GM19043 (cell line): ENCODE measurements at regions not wholly inside any gene's neighbourhood (a gene's known extent, or its start where the extent isn't known, plus 50 kb on each side); places are given as distances from the start of the nearest gene placed in this dataset.
"Not testable (repeated sequence)": the region's sequence is repeated elsewhere in the genome, so short reads cannot be mapped to it uniquely, and the experiment has no call there.

Experiments used
- ATAC-seq: cut with Tn5 transposase; IDR thresholded peaks from one replicate; pipeline ENCODE4 v1.9.1; 2021; ENCODE audit warnings: low read depth; ENCODE audit not compliant: unreplicated experiment

GRCh38 chr2:156254637-156255067, 77.9 kb downstream of the NR4A2 start:
- not testable (repeated sequence) for ATAC-seq

DNA sequence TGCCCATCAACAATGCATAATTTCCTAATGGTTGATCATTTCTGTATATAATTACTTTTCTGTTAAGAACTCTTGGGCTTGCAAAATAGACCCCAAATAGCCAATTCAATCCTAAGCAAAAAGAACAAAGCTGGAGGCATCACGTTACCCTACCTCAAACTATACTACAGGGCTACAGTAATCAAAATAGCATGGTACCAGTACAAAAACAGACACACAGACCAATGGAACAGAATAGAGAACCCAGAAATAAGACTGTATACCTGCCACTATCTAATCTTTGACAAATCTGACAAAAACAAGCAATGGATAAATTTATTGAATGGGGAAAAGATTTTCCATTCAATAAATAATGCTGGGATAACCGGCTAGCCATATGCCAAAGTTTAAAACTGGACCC, 78.8 kb downstream of the NR4A2 start:
- no peak for ATAC-seq

DNA sequence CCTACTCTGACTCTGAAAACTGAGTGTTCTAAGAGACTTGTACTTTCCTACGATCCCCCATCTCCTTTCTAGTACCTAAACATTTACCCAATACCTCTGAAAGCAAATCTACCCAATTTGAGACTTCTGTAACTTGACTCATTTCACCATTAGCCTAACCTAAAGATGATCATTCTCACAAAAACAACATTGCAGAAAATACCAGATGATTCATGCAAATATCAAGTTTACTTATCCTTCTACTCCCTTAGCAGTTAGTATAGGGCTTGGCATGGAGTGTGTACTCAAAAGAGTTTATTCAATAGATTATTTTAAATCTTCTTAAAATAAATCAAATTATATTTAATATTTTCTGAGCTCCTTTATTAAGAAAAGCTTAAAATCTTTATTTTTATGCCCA, 89.6 kb downstream of the NR4A2 start:
- no peak for ATAC-seq

GRCh38 chr2:156237558-156237957, 95.0 kb downstream of the NR4A2 start:
- no peak for ATAC-seq

- no peak for ATAC-seq
Observed at GRCh38 chr2:156229724-156230362, 102.7 kb downstream of the NR4A2 start.

DNA sequence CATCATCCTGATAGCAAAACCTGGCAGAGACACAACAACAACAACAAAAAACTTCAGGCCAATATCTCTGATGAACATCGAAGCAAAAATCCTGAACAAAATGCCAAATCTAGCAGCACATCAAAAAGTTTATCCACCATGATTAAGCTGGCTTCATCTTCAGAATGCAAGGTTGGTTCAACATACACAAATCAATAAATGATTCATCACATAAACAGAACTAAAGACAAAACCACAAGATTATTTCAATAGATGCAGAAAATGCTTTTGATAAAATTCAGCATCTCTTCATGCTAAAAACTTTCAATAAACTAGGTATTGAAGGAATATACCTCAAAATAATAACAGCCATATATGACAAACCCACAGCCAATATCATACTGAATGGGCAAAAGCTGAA, 109.2 kb downstream of the NR4A2 start:
- ATAC-seq: not testable (repeated sequence)

DNA sequence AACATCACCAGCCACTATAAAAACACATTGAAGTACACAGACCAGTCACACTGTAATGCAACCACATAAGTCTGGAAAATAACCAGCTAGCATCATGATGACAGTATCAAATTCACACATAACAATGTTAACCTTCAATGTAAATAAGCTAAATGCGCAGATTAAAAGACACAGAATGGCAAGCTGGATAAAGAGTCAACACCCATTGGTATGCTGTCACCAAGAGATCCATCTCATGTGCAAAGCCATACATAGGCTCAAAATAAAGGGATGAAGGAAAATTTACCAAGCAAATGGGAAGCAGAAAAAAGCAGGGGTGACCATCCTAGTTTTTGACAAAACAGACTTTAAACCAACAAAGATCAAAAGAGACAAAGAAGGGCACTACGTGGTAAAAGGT, 110.8 kb downstream of the NR4A2 start:
- ATAC-seq: no peak

- no peak for ATAC-seq
Observed at GRCh38 chr2:156219491-156220100, 112.9 kb downstream of the NR4A2 start.

- no peak for ATAC-seq
Observed at GRCh38 chr2:156215656-156216055, 116.9 kb downstream of the NR4A2 start.

DNA sequence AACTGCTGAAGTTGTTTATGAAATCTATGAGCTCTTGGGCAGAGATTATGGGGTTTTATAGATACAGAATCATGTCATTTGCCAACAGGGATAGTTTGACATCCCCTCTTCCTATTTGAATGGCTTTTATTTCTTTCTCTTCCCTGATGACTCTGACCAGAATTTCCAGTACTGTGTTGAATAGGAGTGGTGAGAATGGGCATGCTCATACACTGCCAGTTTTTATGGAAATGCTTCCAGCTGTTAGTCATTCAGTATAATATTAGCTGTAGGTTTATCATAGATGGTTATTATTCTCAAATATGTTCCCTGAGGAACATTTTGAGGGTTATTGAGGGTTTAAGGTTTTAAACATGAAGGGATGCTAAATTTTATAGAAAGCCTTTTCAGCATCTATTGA, 121.2 kb downstream of the NR4A2 start:
- no peak for ATAC-seq

DNA sequence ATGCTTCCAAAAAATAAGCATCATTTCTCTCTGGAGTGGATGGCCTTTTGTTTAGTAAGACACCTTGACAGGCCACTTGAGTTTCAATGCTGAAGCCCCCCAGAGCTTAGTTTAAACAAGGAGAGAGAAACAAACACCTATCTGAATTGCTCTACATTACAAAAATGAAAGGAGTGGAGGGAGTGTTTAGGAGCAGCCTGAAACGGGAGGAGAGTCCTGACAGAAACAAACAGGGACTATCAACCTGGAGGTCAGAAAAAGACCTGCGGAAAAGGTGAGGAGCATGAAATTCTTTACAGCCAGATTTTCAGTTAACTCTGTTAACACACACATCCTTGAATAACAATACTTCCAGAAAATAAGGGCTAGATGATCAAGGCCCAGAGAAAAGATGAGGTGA, 126.2 kb downstream of the NR4A2 start:
- no peak for ATAC-seq

- ATAC-seq: no peak
Observed at GRCh38 chr2:156199588-156199987, 132.9 kb downstream of the NR4A2 start.

DNA sequence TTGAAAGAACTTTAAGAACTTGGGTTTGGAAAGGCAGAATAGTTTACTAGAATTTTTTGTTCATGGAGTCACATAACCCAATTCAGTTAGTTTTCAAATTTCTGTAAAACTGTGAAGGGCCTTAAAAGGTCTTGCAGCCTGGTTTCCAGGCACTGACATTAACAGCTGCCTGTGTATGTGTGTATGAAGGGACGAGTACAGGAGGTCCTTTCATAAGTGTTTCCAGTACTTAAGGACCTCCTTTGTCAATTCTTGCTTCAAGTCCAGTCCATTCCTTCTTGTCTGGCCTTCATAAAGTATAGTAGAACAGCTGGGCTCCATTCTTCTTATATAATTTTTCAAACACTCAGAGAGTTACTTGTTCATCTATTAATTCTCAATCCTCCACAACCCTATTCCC, 136.5 kb downstream of the NR4A2 start:
- no peak for ATAC-seq

DNA sequence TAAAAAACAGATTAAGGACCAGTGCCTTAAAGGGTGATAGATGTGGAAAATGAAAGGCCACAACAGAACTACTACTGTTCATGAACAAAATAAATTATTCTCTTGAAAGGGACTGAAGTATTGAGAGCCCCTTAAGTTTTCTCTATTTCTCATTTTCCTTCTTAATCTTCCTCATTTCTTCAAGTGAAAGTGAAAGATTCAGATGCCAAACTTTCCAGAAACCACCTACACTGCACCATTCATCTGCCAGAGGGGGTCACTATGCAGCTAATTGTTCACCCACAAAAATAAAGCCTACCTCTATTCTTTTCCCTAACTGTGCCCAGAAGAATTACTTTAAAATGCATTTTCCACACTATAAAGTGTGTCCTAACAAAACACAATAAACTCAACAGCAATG, 140.1 kb downstream of the NR4A2 start:
- no peak for ATAC-seq

- ATAC-seq: no peak
Observed at GRCh38 chr2:156191527-156191926, 141.0 kb downstream of the NR4A2 start.

DNA sequence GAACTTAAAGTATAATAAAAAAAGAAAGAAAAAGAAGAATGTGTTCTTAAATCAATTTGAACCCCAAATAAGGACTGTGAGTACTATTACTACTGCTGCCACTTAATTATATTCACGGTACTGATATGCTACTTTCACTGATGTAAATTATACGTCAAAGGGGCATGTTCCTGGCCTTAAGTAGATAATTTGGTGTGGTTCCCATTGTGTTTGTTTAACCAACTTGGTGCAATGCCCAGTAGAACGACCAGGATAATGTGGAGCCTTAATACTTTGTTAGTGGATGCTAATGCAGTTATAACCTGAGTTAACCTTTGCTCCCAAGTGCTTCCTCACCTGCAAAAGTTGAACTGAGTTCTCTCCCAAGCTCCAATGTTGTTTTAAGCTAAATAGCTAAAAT, 142.0 kb downstream of the NR4A2 start:
- ATAC-seq: no peak

DNA sequence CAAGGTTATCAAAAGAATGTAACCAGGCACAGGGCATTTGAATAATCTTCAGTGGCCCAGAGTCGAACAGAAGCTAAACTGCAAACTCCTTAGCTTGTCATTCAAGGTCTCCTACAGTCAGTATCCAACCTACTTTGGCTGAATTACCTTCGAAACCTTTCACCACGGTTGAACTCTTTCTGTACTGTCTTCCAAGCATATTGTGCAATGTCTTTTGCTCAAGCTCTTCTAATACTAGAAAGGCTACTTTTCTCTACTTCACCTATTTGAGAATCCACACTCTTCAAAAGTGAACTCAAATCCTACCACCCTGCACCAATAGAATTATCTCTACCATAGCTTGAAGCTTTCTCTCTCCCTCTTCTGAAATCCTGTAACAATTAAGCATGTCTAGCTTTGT, 142.9 kb downstream of the NR4A2 start:
- no peak for ATAC-seq

DNA sequence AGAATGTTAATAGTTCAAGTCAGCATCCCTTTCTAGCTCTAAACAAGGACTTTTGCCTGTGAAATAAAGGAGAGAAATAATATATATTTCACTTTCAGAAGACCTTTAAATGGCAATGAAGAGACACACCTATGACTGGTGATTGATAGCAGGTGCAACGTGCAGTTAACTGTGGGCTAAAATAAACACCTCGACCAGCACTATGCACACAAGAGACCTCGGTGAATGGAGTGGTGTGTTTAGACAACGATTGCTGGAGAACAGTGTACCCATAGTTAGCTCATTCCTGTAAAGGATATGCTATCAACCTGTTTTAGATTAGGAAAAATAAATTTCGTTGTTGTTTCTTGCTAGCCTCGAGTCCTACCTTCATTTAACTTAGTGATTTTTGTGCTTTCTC, 143.4 kb downstream of the NR4A2 start:
- ATAC-seq: no peak

DNA sequence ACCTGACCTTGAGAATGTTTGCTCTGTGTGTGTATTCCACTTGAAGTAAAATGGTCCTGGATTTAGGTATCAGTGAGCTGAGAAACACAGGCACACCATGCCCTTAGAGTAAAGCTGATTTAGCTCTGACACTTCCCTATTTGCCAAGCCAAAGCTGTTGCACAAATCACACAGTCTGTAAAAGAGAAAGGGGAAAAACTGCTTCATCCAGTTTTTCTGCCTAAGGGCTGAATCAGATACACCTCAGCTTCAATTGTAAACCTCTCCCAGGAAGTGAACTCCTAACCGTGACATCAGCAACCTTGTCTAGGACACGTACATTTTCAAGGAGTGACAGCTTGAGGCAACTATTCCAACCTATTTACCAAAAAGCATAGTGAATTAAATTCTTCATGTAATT, 150.4 kb downstream of the NR4A2 start:
- no peak for ATAC-seq

DNA sequence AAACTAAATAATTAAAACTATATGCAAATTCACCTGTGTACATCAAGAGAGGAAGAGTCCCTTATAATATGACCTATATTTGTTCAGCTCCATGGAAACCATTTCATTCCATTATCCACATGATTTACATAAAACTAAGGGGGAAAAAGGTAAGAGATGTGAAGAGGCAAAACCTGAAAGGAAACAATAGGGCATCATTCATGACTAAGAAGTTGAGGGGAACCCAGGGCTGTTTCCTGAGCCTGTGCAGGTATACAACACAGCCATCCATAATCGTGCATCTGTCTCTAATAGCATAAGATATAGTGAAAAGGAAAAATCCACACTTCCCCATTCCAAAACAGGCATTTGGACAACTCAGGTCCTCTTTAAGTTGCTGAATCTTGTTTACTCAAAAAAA, 151.3 kb downstream of the NR4A2 start:
- ATAC-seq: no peak

GRCh38 chr2:156177654-156178053, 154.9 kb downstream of the NR4A2 start:
- no peak for ATAC-seq

DNA sequence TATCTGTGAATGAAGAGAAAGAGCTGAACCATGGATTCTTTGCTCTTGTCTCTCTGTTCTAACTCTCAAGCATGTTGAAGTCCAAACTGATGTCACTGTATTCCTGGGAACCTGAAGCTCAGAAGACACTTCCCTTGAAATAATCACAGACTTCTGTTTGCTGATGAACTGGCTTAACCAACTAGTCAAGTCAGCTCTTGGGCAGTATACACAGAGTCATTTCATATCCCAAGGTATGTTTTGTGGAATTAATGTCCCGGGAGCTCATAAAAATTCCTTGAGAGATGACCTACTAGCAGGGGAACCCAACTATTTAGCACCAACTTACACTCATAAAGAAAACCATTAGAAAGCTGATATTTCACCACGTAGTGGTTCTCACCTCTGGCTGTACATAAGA, 156.6 kb downstream of the NR4A2 start:
- no peak for ATAC-seq

DNA sequence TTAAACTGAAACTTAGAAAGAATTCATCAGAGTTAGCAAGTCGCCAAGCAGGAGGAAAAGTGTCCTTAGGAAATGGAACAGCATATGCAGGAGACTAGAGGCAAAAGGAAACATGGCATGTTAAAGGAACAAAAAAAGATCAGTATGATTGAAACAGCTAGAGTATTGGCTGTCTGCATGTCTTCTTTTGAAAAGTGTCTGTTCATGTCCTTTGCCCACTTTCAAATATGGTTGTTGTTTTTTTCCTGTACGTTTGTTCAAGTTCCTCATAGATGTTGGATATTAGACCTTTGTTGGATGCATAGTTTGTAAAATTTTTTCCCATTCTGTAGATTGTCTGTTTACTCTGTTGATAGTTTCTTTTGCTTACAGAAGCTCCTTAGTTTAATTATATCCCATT, 161.6 kb downstream of the NR4A2 start:
- no peak for ATAC-seq
